HEK293 (cell line): ENCODE measurements at regions not wholly inside any gene's neighbourhood (a gene's known extent, or its start where the extent isn't known, plus 50 kb on each side); places are given as distances from the start of the nearest gene placed in this dataset.
A peak's percentile ranks its signal among the peaks of the same experiment; 100 is the strongest.

Source experiments
- CTCF ChIA-PET: fragments of 350-600 bp; formaldehyde crosslinking; extraction: SDS; loops from one replicate; lab custom pipeline; 2021; ENCODE audit warnings: antibody characterized with exemption; lab: Yijun Ruan, JAX
- POLR2A ChIA-PET: fragments of 300-600 bp; formaldehyde crosslinking; extraction: SDS; loops from one replicate; lab custom pipeline; 2020; ENCODE audit warnings: antibody characterized with exemption, inconsistent platforms; lab: Yijun Ruan, JAX
- H3K27ac ChIP-seq: fragments of 200-500 bp; sonication (Bioruptor generic); 2 replicates; pipeline ENCODE4 v1.5.1; 2014; ENCODE audit warnings: low read depth, low read length, control low read depth, inconsistent platforms; ENCODE audit errors: extremely low read depth
- H3K36me3 ChIP-seq, 2 experiments: fragments of 200-500 bp in 1 of 2; sonication (Bioruptor generic) in 1 of 2; 1 replicate in 1 of 2; 2 replicates in 1 of 2; pipeline ENCODE4 v1.5.1; 2014 to 2017; ENCODE audit warnings: inconsistent platforms in 2 of 2, low read length in 2 of 2; ENCODE audit not compliant: control insufficient read depth in 2 of 2, insufficient read depth in 1 of 2
- H3K4me1 ChIP-seq: fragments of 200-500 bp; sonication (Bioruptor generic); 2 replicates; pipeline ENCODE4 v1.5.1; 2014; ENCODE audit warnings: mild to moderate bottlenecking, low read length, inconsistent platforms; ENCODE audit not compliant: control insufficient read depth, insufficient read depth
- H3K4me3 ChIP-seq: 2 replicates; pipeline ENCODE4 v1.5.1; 2011; ENCODE audit warnings: low read depth, mild to moderate bottlenecking, control low read depth, low read length, moderate library complexity
- H3K9me3 ChIP-seq: fragments of 200-500 bp; sonication (Bioruptor generic); 2 replicates; pipeline ENCODE4 v1.5.1; 2014; ENCODE audit warnings: low read depth, low read length, inconsistent platforms; ENCODE audit not compliant: control insufficient read depth, insufficient read depth
- EGR2 ChIP-seq: fragments of 450-650 bp; formaldehyde crosslinking; IDR thresholded peaks from 2 replicates; pipeline ENCODE4 v1.5.1; 2016; ENCODE audit warnings: low read depth, missing biosample characterization, missing genetic modification characterization
- GLI2 ChIP-seq: fragments of 450-650 bp; formaldehyde crosslinking; IDR thresholded peaks from 2 replicates; pipeline ENCODE4; 2017; ENCODE audit warnings: missing biosample characterization, missing genetic modification characterization, low read depth, borderline replicate concordance
- HOXD13 ChIP-seq: sonication (generic); formaldehyde crosslinking; IDR thresholded peaks from 2 replicates; pipeline ENCODE4 v1.8.0; 2022; ENCODE audit warnings: missing genetic modification reagents, borderline replicate concordance
- KLF10 ChIP-seq: fragments of 450-650 bp; IDR thresholded peaks from 2 replicates; pipeline ENCODE4 v1.5.1; 2018; ENCODE audit warnings: missing biosample characterization, mild to moderate bottlenecking, missing genetic modification characterization
- MZF1 ChIP-seq: fragments of 450-650 bp; formaldehyde crosslinking; IDR thresholded peaks from 2 replicates; pipeline ENCODE4 v1.5.1; 2017; ENCODE audit warnings: missing biosample characterization, missing genetic modification characterization, borderline replicate concordance
- ZBTB1 ChIP-seq: fragments of 450-650 bp; formaldehyde crosslinking; IDR thresholded peaks from 2 replicates; pipeline ENCODE4 v1.5.1; 2016; ENCODE audit warnings: missing biosample characterization, missing genetic modification characterization
- ZBTB17 ChIP-seq: fragments of 450-650 bp; formaldehyde crosslinking; IDR thresholded peaks from 2 replicates; pipeline ENCODE4 v1.5.1; 2016; ENCODE audit warnings: missing biosample characterization, missing genetic modification characterization
- ZBTB20 ChIP-seq: fragments of 450-650 bp; formaldehyde crosslinking; IDR thresholded peaks from 2 replicates; pipeline ENCODE4 v1.5.1; 2016; ENCODE audit warnings: missing biosample characterization, missing genetic modification characterization
- ZBTB8A ChIP-seq: fragments of 450-650 bp; formaldehyde crosslinking; IDR thresholded peaks from 2 replicates; pipeline ENCODE4 v1.5.1; 2016; ENCODE audit warnings: missing biosample characterization, missing genetic modification characterization
- ZFP69B ChIP-seq: fragments of 450-650 bp; formaldehyde crosslinking; IDR thresholded peaks from 2 replicates; pipeline ENCODE4 v1.5.1; 2016; ENCODE audit warnings: missing biosample characterization, missing genetic modification characterization
- ZNF10 ChIP-seq: fragments of 450-650 bp; formaldehyde crosslinking; IDR thresholded peaks from 2 replicates; pipeline ENCODE4 v1.5.1; 2017; ENCODE audit warnings: missing biosample characterization, missing genetic modification characterization
- ZNF133 ChIP-seq: fragments of 450-650 bp; formaldehyde crosslinking; IDR thresholded peaks from 2 replicates; pipeline ENCODE4 v1.5.1; 2016; ENCODE audit warnings: missing biosample characterization, missing genetic modification characterization
- ZNF138 ChIP-seq: fragments of 450-650 bp; formaldehyde crosslinking; IDR thresholded peaks from 2 replicates; pipeline ENCODE4 v1.5.1; 2016; ENCODE audit warnings: missing biosample characterization, missing genetic modification characterization, borderline replicate concordance
- ZNF140 ChIP-seq: fragments of 450-650 bp; formaldehyde crosslinking; IDR thresholded peaks from 2 replicates; pipeline ENCODE4 v1.5.1; 2016; ENCODE audit warnings: missing biosample characterization, missing genetic modification characterization
- ZNF169 ChIP-seq: fragments of 450-650 bp; formaldehyde crosslinking; IDR thresholded peaks from 2 replicates; pipeline ENCODE4 v1.5.1; 2016; ENCODE audit warnings: missing biosample characterization, missing genetic modification characterization
- ZNF266 ChIP-seq: fragments of 450-650 bp; formaldehyde crosslinking; IDR thresholded peaks from 2 replicates; pipeline ENCODE4 v1.5.1; 2016; ENCODE audit warnings: missing biosample characterization, missing genetic modification characterization, low read depth
- ZNF350 ChIP-seq: fragments of 450-650 bp; formaldehyde crosslinking; IDR thresholded peaks from 2 replicates; pipeline ENCODE4 v1.5.0; 2017; ENCODE audit warnings: missing biosample characterization, mild to moderate bottlenecking, missing genetic modification characterization
- ZNF404 ChIP-seq: fragments of 450-650 bp; formaldehyde crosslinking; IDR thresholded peaks from 2 replicates; pipeline ENCODE4 v1.5.1; 2017; ENCODE audit warnings: missing biosample characterization, missing genetic modification characterization
- ZNF501 ChIP-seq: fragments of 450-650 bp; formaldehyde crosslinking; IDR thresholded peaks from 2 replicates; pipeline ENCODE4 v1.5.1; 2016; ENCODE audit warnings: missing biosample characterization, missing genetic modification characterization
- ZNF629 ChIP-seq: fragments of 450-650 bp; formaldehyde crosslinking; IDR thresholded peaks from 2 replicates; pipeline ENCODE4 v1.5.1; 2017; ENCODE audit warnings: missing biosample characterization, missing genetic modification characterization
- ZNF707 ChIP-seq: fragments of 450-650 bp; formaldehyde crosslinking; IDR thresholded peaks from 2 replicates; pipeline ENCODE4 v1.5.1; 2016; ENCODE audit warnings: missing biosample characterization, missing genetic modification characterization
- ZNF747 ChIP-seq: fragments of 450-650 bp; formaldehyde crosslinking; IDR thresholded peaks from 2 replicates; pipeline ENCODE4 v1.5.1; 2016; ENCODE audit warnings: missing biosample characterization, missing genetic modification characterization
- ZNF785 ChIP-seq: fragments of 450-650 bp; formaldehyde crosslinking; IDR thresholded peaks from 2 replicates; pipeline ENCODE4 v1.5.1; 2016; ENCODE audit warnings: missing biosample characterization, missing genetic modification characterization
- ZNF837 ChIP-seq: fragments of 450-650 bp; formaldehyde crosslinking; IDR thresholded peaks from 2 replicates; pipeline ENCODE4 v1.5.1; 2016; ENCODE audit warnings: missing biosample characterization, missing genetic modification characterization

DNA sequence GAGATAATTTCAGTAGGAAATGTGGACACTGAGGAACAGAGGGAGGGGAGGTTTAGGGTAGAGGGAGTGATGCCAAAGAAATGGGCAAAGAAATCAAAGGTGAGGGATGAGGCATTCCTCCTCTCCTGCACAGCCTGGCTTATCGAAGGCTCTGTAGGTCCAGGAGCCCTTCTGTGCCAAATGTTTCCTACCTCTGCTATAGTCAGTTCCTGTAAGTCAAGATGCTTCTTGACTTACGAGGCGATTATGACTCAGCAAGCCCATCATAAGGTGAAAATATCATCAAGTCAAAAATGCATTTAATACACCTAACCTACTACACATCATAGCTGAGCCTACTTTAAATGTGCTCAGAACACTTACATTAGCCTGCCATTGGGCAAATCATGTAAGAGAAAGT lies 60.0 kb upstream of the ARHGAP24 start (continued):
- TF ChIP-seq ZNF133 (tag by site-specific recombination) (no peak), ZBTB20 (no peak), ZNF404 (tag by site-specific recombination) (no peak), MZF1 (tag by site-specific recombination) (no peak), ZNF785 (no peak), ZNF140 (tag by site-specific recombination) (no peak), ZNF10 (tag by site-specific recombination) (no peak), ZBTB17 (tag by site-specific recombination) (no peak), ZNF707 (tag by site-specific recombination) (no peak)

GRCh38 chr4:85416094-85416493 lies 58.9 kb upstream of the ARHGAP24 start:
- no peak for TF ChIP-seq ZNF747 (tag by site-specific recombination)
- no peak for TF ChIP-seq ZFP69B (tag by site-specific recombination)
- no peak overlapping the region for H3K27ac ChIP-seq
- no peaks in the 10 kb centered on the region for H3K4me1 ChIP-seq
- H3K4me3 ChIP-seq: no peak overlapping the region
- CTCF ChIA-PET: no interaction called here
- H3K9me3 ChIP-seq: no peaks in the 10 kb centered on the region
- H3K36me3 ChIP-seq: no peaks in the 10 kb centered on the region
- POLR2A ChIA-PET: no interaction called here

DNA sequence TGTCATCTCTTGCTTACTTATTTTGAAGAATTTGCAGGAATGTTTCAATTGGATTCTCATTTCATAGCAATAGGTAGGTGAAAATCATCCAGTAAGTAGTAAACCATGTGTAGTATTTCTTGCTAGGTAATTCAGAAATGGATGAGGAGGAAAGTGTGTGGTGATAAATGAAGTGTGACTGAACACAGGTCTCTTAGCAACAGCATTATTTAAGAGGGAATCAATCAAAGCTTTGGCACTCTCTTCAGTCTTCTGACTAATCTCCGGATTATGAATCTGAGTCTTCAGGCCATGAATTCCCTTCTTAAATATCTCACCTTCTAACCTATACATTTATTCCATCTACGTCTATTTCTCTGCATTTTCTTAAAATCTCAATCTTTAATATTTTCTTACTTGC lies 55.8 kb upstream of the ARHGAP24 start:
- CTCF ChIA-PET: no interaction called here
- Histone ChIP-seq H3K36me3 (no peaks in the 10 kb centered on the region), H3K27ac (no peak overlapping the region), H3K4me3 (no peak overlapping the region), H3K4me1 (no peaks in the 10 kb centered on the region), H3K9me3 (no peaks in the 10 kb centered on the region)
- POLR2A ChIA-PET: no interaction called here
- TF ChIP-seq KLF10 (tag by site-specific recombination): no peak
- TF ChIP-seq ZNF169: no peak
- TF ChIP-seq HOXD13 (CRISPR knock-in tag): no peak
- TF ChIP-seq ZNF501 (tag by site-specific recombination): no peak

GRCh38 chr4:85420831-85421230 lies 54.1 kb upstream of the ARHGAP24 start:
- Histone ChIP-seq H3K36me3 (no peaks in the 10 kb centered on the region), H3K27ac (no peak overlapping the region), H3K4me3 (no peak overlapping the region), H3K9me3 (no peaks in the 10 kb centered on the region), H3K4me1 (no peaks in the 10 kb centered on the region)
- POLR2A ChIA-PET: no interaction called here
- no peak for TF ChIP-seq ZNF266
- no peak for TF ChIP-seq ZBTB8A (tag by site-specific recombination)
- TF ChIP-seq ZNF138 (tag by site-specific recombination): no peak
- no peak for TF ChIP-seq ZNF837
- TF ChIP-seq ZNF629: no peak
- TF ChIP-seq ZBTB1 (tag by site-specific recombination): no peak
- TF ChIP-seq GLI2: no peak
- peak; percentile 48; the same call in 1 of the 2 replicates for TF ChIP-seq EGR2 (tag by site-specific recombination)
- TF ChIP-seq ZNF350 (tag by site-specific recombination): no peak
- CTCF ChIA-PET: no interaction called here
